ENCODE measurements at regions not wholly inside any gene's neighbourhood (a gene's known extent, or its start where the extent isn't known, plus 50 kb on each side); places are given as distances from the start of the nearest gene placed in this dataset.

DNA sequence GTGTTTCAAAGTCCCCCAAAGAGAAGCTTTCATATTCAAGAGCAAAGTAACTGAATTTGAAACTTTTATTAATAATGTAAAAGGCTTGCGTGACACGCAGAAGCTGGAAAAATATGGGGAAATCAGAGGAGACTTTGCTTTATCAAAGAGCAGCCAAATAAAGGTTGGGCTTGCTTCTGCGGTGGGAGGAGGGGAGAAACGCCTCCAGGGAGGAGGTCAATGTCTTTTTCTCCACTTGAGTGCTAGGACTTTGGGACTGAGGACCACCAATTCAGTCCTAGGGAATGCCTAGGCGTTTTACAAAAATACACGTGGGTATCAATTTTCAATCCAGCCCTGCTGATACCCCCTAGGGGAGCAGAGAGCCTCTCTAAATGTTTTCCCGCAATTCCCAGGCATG is 60.9 kb upstream of the FZD10 start:
- intact Hi-C loops (cut with micrococcal nuclease): no loop called here
- DNase-seq (ENCODE audit: low spot score): no peak

DNA sequence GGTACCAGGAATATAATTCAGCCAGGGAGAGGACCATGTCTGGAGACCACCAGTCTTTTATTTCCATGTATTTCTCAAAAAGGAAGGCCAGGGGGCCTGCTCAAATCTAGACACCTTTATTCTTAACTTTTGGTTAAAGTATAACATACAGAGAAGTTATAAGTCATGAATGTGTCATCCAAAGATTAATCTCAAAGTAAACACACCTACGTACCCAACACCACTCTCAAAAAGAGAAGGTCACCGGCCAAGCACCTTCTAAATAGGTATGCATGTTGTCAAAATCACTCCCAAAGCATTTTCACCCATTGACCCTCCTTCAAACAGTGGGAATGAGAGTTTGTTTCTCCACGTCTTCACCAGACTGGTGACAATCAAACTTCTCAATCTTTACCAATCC is 60.0 kb upstream of the FZD10 start:
- peaks cover 4% of the 10 kb centered on the region for H3K27me3 Mint-ChIP-seq (ENCODE audit: insufficient read depth)
- no peaks in the 10 kb centered on the region for H3K4me1 Mint-ChIP-seq (ENCODE audit: low read depth)

More for the DNA sequence above, 60.9 kb upstream of the FZD10 start:
- Mint-ChIP-seq H3K4me3 (no peak overlapping the region), H3K9me3 (no peaks in the 10 kb centered on the region), H3K36me3 (ENCODE audit: low read depth) (no peaks in the 10 kb centered on the region), H3K4me1 (ENCODE audit: low read depth) (no peaks in the 10 kb centered on the region), H3K27me3 (ENCODE audit: insufficient read depth) (peaks cover 4% of the 10 kb centered on the region), H3K27ac (no peak overlapping the region)

DNA sequence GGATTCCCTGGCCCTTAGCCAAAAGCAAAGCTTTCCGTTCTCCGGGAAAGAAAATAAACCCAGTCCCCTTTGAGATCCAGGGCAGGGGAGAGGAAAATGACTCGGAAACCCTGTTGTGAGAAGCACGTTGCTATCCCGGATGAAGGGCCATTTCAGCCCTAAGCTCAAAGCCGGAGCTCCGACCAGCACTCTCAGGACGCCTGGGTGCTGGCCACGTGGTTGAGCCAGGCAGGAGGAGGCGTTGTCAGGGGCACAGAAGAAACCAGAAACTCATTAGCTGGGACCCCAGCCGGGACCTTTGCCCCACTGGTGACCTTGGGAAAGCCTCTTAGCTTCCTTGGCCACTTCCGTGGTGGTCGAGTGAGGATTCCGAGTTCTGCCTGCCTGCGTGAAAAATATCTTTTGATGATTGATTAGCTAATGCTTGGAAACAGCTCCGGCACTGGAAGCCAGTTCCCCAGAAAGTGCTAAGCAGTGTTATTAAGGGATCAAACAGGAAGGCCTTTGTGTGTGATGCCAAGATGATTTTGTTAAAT is 57.6 kb upstream of the FZD10 start:
- Mint-ChIP-seq H3K36me3 (ENCODE audit: low read depth) (no peaks in the 10 kb centered on the region), H3K27me3 (ENCODE audit: insufficient read depth) (peaks cover 4% of the 10 kb centered on the region), H3K4me3 (no peak overlapping the region)

More for the DNA sequence above, 60.0 kb upstream of the FZD10 start:
- Mint-ChIP-seq H3K4me3 (no peak overlapping the region), H3K36me3 (ENCODE audit: low read depth) (no peaks in the 10 kb centered on the region), H3K27ac (no peak overlapping the region), H3K9me3 (no peaks in the 10 kb centered on the region)
- intact Hi-C loops (cut with micrococcal nuclease): no loop called here
- DNase-seq (ENCODE audit: low spot score): no peak

DNA sequence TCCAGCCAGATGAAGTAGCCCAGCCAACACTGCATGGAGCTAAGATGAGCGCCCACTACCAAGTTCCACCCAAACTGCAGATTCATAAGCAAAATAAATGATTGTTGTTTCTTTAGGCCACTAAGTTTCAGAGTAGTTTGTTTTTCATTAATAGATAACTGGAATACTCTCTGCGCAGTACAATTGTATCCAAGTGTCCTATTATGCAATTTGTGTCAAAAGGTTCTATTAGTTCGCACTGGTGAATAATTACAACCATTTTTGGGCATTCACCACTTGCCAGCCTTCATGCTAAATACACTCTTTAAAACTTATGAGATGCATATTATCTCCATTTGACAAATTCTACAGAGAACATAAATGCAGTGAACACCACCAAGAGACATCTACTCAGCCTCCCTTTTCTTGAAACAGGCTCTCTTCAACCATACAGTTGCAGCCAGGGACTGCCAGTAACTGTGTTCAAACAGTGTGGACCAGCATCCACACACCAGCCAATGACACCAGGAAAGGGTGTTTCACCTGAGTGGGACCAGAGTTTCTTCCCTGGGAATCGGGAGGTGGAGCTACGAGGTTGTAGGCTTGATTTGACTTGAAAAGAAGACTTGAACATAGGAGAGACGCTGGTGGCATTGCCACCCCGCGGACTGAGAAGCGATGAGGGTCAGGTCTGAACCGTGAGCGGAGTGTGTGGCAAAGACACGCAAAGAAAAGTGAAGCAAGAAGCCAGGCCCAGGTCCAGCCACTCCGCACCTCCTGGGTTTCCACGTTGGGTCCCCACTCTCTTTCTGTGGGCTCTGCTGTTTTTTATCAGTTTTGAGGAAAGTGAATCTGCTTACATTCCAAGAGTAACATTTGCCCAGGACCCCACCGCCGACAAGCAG is 53.0 kb upstream of the FZD10 start:
- intact Hi-C loops (cut with micrococcal nuclease): no loop called here
- no peak for DNase-seq (ENCODE audit: low spot score)

More for the DNA sequence above, 57.6 kb upstream of the FZD10 start:
- H3K9me3 Mint-ChIP-seq: no peaks in the 10 kb centered on the region
- no peaks in the 10 kb centered on the region for H3K4me1 Mint-ChIP-seq (ENCODE audit: low read depth)
- no peak overlapping the region for H3K27ac Mint-ChIP-seq
- intact Hi-C loops (cut with micrococcal nuclease): no loop called here
- DNase-seq (ENCODE audit: low spot score): no peak

DNA sequence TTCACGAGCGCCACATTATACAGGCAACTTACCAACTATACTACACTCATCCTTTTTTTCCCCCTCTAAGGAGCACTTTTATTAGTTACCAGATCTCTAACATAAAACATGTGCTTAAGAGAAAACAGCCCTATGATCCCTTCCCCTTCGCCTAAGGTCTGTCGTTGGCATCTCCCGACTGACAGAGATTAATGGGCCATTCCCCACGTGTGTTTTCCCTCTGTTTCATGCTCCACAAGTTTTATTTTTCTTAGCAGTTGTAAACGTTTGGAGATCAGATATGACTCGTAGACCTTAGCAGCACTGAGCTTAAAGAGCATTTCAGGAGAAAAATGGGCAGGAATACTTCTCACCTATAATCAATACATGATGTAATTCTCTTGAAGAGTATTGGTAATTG is 51.4 kb upstream of the FZD10 start:
- H3K27me3 Mint-ChIP-seq (ENCODE audit: insufficient read depth): no peaks in the 10 kb centered on the region
- no peaks in the 10 kb centered on the region for H3K36me3 Mint-ChIP-seq (ENCODE audit: low read depth)
- no peaks in the 10 kb centered on the region for H3K4me1 Mint-ChIP-seq (ENCODE audit: low read depth)
- no peak overlapping the region for H3K27ac Mint-ChIP-seq
- intact Hi-C loops (cut with micrococcal nuclease): no loop called here
- no peak for DNase-seq (ENCODE audit: low spot score)
- no peaks in the 10 kb centered on the region for H3K9me3 Mint-ChIP-seq
- no peak overlapping the region for H3K4me3 Mint-ChIP-seq

More for the DNA sequence above, 53.0 kb upstream of the FZD10 start:
- Mint-ChIP-seq H3K27ac (no peak overlapping the region), H3K4me1 (ENCODE audit: low read depth) (no peaks in the 10 kb centered on the region), H3K4me3 (no peak overlapping the region), H3K27me3 (ENCODE audit: insufficient read depth) (peaks cover under 1% of the 10 kb centered on the region), H3K36me3 (ENCODE audit: low read depth) (no peaks in the 10 kb centered on the region), H3K9me3 (no peaks in the 10 kb centered on the region)

DNA sequence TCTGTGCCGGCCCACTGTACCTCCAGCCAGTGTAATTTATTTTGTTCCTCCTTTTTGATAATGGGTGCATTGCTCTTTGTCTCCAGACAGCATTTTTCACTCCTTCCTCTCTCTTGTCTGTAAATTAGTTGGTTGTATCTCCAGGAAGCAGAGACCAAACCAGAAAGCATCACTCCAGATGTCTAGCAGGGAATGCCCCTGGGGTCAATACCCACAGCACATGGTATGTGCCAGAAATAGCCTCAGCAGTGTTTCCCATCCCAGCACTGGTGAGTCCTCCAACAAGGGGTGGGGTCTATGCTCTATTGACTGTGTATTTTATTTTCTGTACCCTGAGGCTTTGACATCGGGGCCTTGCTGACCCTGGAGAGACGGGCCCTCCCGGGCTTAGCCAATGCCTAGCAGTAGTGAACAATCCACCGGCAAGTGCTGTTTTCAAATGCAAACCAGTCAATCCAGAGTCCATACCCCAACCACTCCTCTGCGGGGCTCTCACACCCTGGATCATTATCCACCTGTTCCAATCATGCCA is 50.2 kb upstream of the FZD10 start:
- H3K27ac Mint-ChIP-seq: no peak overlapping the region
- intact Hi-C loops (cut with micrococcal nuclease): no loop called here
- no peaks in the 10 kb centered on the region for H3K4me1 Mint-ChIP-seq (ENCODE audit: low read depth)
- no peak for DNase-seq (ENCODE audit: low spot score)
- H3K27me3 Mint-ChIP-seq (ENCODE audit: insufficient read depth): no peaks in the 10 kb centered on the region
- H3K9me3 Mint-ChIP-seq: no peaks in the 10 kb centered on the region
- H3K36me3 Mint-ChIP-seq (ENCODE audit: low read depth): no peaks in the 10 kb centered on the region
- no peak overlapping the region for H3K4me3 Mint-ChIP-seq
